A673 (cell line): ENCODE measurements at regions not wholly inside any gene's neighbourhood (a gene's known extent, or its start where the extent isn't known, plus 50 kb on each side); places are given as distances from the start of the nearest gene placed in this dataset.

Experiments used
- CTCF ChIP-seq: fragments of 300-800, 200-600 bp; sonication (generic); conservative IDR thresholded peaks from 2 replicates; pipeline ENCODE4 v1.5.1; 2017; ENCODE audit warnings: low read depth, mild to moderate bottlenecking, antibody characterized with exemption, low read length, moderate library complexity, mixed read lengths
- EZH2 ChIP-seq: fragments of 200-600 bp; sonication (generic); IDR thresholded peaks from 2 replicates; pipeline ENCODE4 v1.6.1; 2017; ENCODE audit warnings: borderline replicate concordance, low read depth, mild to moderate bottlenecking, mixed read lengths, antibody characterized with exemption, low read length; ENCODE audit not compliant: poor library complexity, severe bottlenecking

GRCh38 chr7:47711776-47712175 lies 129.9 kb upstream of the TNS3 start:
- no peak for TF ChIP-seq CTCF
- TF ChIP-seq EZH2 = no peak
